ENCODE measurements at regions not wholly inside any gene's neighbourhood (a gene's known extent, or its start where the extent isn't known, plus 50 kb on each side); places are given as distances from the start of the nearest gene placed in this dataset.

GRCh38 chr18:28855989-28856388, 679.1 kb upstream of the CDH2 start:
- Histone ChIP-seq H3K4me1 (ENCODE audit: control insufficient read depth, insufficient read depth, low read length) (no peaks in the 10 kb centered on the region), H3K36me3 (ENCODE audit: control insufficient read depth, insufficient read depth, low read length) (no peaks in the 10 kb centered on the region), H3K27ac (ENCODE audit: low read length) (no peak overlapping the region), H3K27me3 (ENCODE audit: control insufficient read depth, insufficient read depth, low read length) (no peaks in the 10 kb centered on the region), H3K4me3 (ENCODE audit: low read depth in 2 of 2, low read length in 2 of 2) (no peak overlapping the region), H3K9me3 (ENCODE audit: control insufficient read depth, insufficient read depth, low read depth, low read length) (no peaks in the 10 kb centered on the region)
- ChIA-PET POLR2A (no interaction called here), CTCF (no interaction called here)
- DNase-seq (ENCODE audit: low read depth, low spot score) (no peak), ATAC-seq (no peak)
- intact Hi-C loops (cut with micrococcal nuclease; ENCODE audit: unreplicated experiment) = no loop called here
- BruUV-seq (replicated peaks) = no TSS peak
- in situ Hi-C loops (cut with HindIII; ENCODE audit: low pct_unique_long_range_greater_than_20kb, low sequenced_read_pairs) = no loop called here
- no peak for TF ChIP-seq CTCF (IDR thresholded peaks at IDR 0.05)
- no peak for TF ChIP-seq REST (IDR thresholded peaks at IDR 0.05; ENCODE audit: insufficient read depth in 1 of 2, low read depth in 2 of 2, low read length in 1 of 2)

GRCh38 chr18:28855524-28855923, 678.6 kb upstream of the CDH2 start:
- H3K27me3 ChIP-seq (ENCODE audit: control insufficient read depth, insufficient read depth, low read length) = no peaks in the 10 kb centered on the region
- no peak for TF ChIP-seq TCF7L2 (IDR thresholded peaks at IDR 0.05; ENCODE audit: low read depth, low read length)
- TF ChIP-seq SIN3A (IDR thresholded peaks at IDR 0.05; ENCODE audit: borderline replicate concordance, insufficient read depth, low read depth, low read length) = no peak
- no peak for TF ChIP-seq REST (IDR thresholded peaks at IDR 0.05; ENCODE audit: insufficient read depth in 1 of 2, low read depth in 2 of 2, low read length in 1 of 2)
- TF ChIP-seq CTCF (IDR thresholded peaks at IDR 0.05) = no peak
- no peak for TF ChIP-seq POLR2AphosphoS5 (IDR thresholded peaks at IDR 0.05; ENCODE audit: low read depth, low read length)
- in situ Hi-C loops (cut with HindIII; ENCODE audit: low pct_unique_long_range_greater_than_20kb, low sequenced_read_pairs) = no loop called here
- no peaks in the 10 kb centered on the region for H3K36me3 ChIP-seq (ENCODE audit: control insufficient read depth, insufficient read depth, low read length)
- H3K4me3 ChIP-seq (ENCODE audit: low read depth in 2 of 2, low read length in 2 of 2) = no peak overlapping the region
- POLR2A ChIA-PET = no interaction called here
- no peak overlapping the region for H3K27ac ChIP-seq (ENCODE audit: low read length)
- no peaks in the 10 kb centered on the region for H3K4me1 ChIP-seq (ENCODE audit: control insufficient read depth, insufficient read depth, low read length)
- CTCF ChIA-PET = no interaction called here
- BruUV-seq (replicated peaks) = no TSS peak
- intact Hi-C loops (cut with micrococcal nuclease; ENCODE audit: unreplicated experiment) = no loop called here
- no peak for ATAC-seq
- no peak for DNase-seq (ENCODE audit: low read depth, low spot score)
- no peaks in the 10 kb centered on the region for H3K9me3 ChIP-seq (ENCODE audit: control insufficient read depth, insufficient read depth, low read depth, low read length)

All from Panc1 (cell line).